NCI-H748 (cell line): ENCODE measurements at regions not wholly inside any gene's neighbourhood (a gene's known extent, or its start where the extent isn't known, plus 50 kb on each side); places are given as distances from the start of the nearest gene placed in this dataset.
"Not testable (repeated sequence)": the region's sequence is repeated elsewhere in the genome, so short reads cannot be mapped to it uniquely, and the experiment has no call there.

ENCODE experiments used
- DNase-seq: peaks from one replicate; lab custom pipeline; 2025; ENCODE audit not compliant: unreplicated experiment; lab: John Stamatoyannopoulos, UW

DNA sequence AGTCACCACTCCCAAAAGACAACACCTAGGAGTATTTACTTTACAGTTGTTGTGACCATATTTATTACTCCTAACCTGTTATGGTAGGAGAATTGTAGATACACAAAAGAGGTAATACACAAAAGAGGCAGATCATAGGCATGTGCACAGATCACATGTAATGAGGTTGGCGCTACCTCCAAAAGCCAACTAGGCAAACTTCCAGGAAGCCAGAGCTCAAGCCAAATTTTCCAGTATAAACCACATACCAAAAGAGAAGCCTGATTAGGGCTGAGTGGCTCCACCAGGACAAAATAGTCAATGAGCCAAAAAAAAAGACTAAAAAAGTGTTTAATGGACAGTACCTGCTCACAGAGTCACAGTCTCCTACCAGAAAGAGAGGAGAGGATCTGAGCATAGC is 195.0 kb upstream of the PBX1 start:
- DNase-seq = no peak

DNA sequence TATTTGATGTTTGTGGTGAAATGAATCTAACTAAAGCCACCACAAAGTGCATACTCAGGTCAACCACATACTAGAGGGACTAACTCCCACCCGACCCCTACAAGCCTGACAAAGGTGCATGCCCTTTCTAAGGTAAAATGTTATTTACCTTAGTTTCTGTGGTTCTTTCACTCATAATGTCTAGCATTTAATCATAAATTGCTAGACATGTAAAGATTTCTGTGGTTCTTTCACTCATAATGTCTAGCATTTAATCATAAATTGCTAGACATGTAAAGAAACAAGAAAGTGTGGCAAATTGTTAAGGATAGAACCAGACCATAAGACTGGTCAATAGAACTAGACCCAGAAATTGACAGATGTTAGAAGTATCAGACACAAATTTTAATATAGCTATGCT is 193.0 kb upstream of the PBX1 start:
- no peak for DNase-seq

- DNase-seq = no peak
Observed at GRCh38 chr1:164369698-164370365, 189.2 kb upstream of the PBX1 start.

DNA sequence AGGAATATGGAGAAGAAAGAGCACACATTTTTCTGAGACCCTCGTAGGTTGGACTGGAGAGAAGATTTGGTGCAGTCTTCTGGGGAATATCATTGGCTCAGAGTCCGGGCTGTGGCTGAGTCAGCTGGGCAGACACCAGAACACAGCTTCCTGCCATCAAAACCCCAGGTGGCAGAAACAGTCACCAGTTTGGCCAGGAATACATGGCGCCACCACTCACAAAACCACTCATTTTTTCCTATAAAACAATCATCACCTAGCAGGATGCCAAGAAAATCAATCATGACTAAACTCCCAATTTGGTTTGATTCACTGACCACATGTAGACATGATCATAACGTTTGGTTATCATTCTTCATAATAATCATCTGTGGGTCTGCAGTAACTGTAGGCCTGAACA is 178.1 kb upstream of the PBX1 start:
- no peak for DNase-seq

GRCh38 chr1:164382384-164382783 is 176.6 kb upstream of the PBX1 start:
- no peak for DNase-seq

GRCh38 chr1:164384262-164384661 is 174.7 kb upstream of the PBX1 start:
- no peak for DNase-seq

DNA sequence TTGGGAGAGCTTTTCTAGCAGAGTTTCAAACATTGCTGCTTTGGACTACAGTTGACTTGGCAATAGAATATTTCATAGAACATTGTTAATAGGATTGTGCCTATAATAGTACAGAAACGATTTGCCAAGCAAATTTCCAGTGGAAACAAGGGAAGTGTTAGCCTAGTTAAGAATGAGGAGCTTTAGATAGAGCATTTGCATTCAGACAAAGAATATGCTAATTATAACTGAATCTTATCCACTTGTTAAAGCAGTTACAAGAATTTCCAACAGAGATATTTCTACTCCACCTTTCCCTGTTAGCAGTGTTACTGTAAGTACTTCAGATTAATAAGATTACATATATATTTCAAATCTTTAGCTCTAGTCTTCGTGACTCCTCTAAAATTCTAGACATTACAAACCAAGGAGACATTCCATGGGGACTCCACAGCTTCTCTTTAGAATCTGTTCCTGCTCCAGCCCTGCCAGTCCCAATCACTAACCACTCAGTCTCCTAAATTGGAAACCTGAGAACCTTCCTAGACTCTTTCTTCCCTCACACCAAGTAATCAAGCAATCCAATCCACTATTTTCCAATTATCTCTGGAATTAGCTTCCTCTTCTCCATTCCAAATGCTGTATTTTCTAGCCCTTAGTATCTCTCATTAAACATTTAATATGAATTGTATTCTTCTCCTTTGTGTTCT is 141.8 kb upstream of the PBX1 start:
- no peak for DNase-seq

DNA sequence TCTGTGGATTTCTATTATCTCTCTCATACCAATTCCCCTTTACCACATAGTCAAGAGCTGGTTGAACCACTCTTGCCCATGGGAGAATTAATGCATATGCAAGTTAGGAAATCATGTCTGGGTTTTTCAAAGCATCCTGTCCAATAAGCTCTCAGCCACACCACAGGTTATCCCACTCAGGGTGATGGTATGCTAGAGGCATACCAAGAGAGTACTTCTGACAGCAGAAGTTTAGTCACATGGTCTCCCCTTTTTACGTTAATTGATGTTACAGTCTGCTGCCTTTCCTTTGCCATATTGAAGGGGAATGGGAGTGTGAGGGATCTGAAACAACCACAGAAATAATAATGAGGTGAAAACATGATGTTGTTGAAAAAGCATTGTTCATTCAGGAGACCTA is 135.8 kb upstream of the PBX1 start:
- DNase-seq = no peak

GRCh38 chr1:164433141-164433817 is 125.7 kb upstream of the PBX1 start:
- DNase-seq = peak; percentile 66

DNA sequence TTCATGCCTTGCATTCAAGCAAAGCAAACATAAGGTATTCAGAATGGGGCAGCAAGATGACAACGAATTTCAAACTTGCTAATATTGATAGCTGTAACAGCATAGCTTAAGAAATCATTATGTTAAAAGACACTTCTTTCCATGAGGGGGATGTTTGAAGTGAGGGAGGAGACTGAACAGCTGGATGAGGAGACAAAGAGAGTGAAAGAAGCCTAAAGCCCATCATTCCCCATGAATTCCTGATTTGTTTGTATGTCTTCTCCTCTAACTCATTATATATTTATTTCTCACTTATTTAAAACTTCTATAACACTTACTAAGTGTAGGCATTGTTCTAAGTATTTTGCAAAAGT is 125.2 kb upstream of the PBX1 start:
- no peak for DNase-seq

GRCh38 chr1:164440232-164440631 is 118.8 kb upstream of the PBX1 start:
- peak; percentile 11 for DNase-seq

GRCh38 chr1:164443166-164443565 is 115.8 kb upstream of the PBX1 start:
- no peak for DNase-seq

DNA sequence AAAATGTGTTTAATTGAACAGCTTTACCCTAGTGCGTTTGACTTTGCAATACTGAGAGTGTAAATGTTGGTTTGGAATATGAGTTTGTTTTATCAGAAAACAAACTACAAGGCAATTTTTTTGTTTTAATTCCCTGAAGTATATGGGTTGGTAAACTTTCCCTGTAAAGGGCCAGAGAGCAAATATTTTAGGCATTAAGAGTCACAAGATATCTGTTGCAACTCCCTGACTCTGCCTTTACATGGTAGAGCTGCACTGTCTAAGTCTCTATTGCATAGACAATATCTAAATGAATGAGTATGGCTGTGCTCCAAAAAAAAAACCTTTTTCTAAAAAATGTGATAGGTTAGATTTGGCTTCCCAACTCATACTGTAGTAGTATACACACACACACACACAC is 115.1 kb upstream of the PBX1 start:
- no peak for DNase-seq

- DNase-seq = no peak
Observed at GRCh38 chr1:164446020-164446419, 113.0 kb upstream of the PBX1 start.

DNA sequence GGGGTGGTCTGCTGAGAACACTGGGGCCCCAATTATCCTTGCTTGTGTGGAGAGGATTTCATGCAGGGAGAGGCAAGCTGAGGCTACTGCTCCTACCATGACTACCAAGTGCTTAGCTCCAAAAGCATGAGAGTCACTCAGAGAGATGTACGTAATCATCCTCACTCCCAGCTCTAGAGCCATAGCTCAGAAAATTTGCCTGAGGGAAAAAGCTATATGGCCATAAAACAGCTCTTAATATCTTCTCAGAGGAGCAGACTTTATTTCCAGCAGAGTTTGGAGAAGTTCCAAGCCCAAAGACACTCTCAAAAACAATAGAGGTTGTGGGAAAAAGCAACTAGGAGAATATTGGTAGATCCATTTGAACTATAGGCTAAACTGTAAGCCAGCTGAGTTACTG is 106.4 kb upstream of the PBX1 start:
- DNase-seq = peak; percentile 17

DNA sequence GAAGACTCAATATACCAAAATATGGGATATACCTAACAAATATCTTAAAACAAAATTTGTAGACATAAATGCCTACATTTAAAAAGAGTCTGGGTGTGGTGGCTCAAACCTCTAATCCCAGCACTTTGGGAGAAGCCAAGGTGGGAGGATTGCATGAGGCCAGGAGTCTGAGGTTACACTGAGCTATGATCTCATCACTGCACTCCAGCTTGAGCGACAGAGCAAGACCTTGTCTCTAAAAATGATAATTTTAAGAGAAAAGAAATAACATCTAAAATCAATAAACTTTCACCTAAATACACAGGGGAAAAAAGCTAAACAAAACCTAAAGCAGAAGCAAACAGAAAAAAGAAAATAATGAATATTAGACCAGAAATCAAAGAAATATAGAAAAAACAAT is 102.7 kb upstream of the PBX1 start:
- no peak for DNase-seq

GRCh38 chr1:164459176-164459575 is 99.8 kb upstream of the PBX1 start:
- not testable (repeated sequence) for DNase-seq

DNA sequence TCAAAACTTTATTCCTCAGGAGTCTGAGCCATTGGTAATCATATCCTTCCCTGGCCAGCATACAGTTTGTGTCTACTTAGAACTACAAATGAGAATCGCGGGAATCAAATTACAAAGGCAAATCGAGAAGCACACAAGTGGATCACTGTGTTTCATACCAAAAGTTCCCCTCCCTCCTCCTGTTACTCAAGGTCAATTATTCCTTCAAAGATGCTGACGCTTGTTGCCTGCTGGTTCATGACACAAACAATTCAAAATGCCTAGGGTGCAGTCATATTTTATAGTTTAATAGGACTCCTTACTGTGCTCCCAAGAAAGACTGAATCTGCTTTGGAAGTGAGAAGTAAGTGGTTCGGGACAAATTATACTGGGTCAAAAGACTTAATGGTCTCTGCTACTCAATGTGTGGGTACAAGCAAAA is 93.0 kb upstream of the PBX1 start:
- DNase-seq = no peak

DNA sequence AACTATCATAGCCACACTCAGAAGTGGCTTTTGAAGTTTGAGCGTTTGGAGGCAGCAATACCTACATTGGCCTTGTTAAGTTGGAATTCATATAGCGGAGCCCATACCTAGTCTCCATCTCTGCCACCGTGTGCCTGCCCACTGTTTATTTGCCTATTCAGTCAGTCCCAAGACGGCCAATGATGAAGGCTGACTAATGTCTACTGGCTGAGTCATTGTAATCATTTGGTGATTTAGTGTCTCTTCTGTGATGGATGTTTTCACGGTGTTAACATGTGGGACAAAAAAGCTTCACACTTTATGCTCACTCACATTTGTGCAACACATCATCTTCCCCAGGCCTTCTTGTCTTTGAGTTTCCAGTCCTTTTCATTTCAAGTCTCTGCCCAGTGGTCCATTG is 92.6 kb upstream of the PBX1 start:
- DNase-seq = no peak

GRCh38 chr1:164470996-164471395 is 88.0 kb upstream of the PBX1 start:
- DNase-seq = no peak

- no peak for DNase-seq
Observed at GRCh38 chr1:164472841-164473240, 86.1 kb upstream of the PBX1 start.

- DNase-seq = peak; percentile 29
Observed at GRCh38 chr1:164473544-164473943, 85.4 kb upstream of the PBX1 start.
